GM12878 (cell line): ENCODE measurements at regions not wholly inside any gene's neighbourhood (a gene's known extent, or its start where the extent isn't known, plus 50 kb on each side); places are given as distances from the start of the nearest gene placed in this dataset.

Source experiments
- ATAC-seq: fragments of 200-7000 bp; cut with Tn5 transposase; 3 replicates; pipeline ENCODE4 v1.9.1; 2020; ENCODE audit warnings: mild to moderate bottlenecking, moderate library complexity
- BruUV-seq: library from RNA; stranded (reverse); fragments of 400-500 nt; replicated peaks from 2 replicates; lab custom pipeline; 2021; lab: Mats Ljungman, UMichigan
- CTCF ChIA-PET: fragments of 300-600 bp; sonication (Branson Sonifier 250); formaldehyde crosslinking; extraction: SDS; loops from one replicate; lab custom pipeline; 2021; ENCODE audit warnings: inconsistent platforms; lab: Yijun Ruan, JAX
- POLR2A ChIA-PET: fragments of 350-600 bp; formaldehyde crosslinking; extraction: SDS; loops from one replicate; lab custom pipeline; 2021; ENCODE audit warnings: inconsistent platforms; lab: Charles Lee
- RAD21 ChIA-PET: fragments of 300-600 bp; sonication (Branson Sonifier 250); formaldehyde crosslinking; loops from one replicate; lab custom pipeline; 2023; ENCODE audit warnings: antibody characterized with exemption; ENCODE audit not compliant: unreplicated experiment; lab: Charles Lee
- SMC1A ChIA-PET: fragments of 300-600 bp; sonication (Branson Sonifier 250); formaldehyde crosslinking; loops from one replicate; lab custom pipeline; 2023; ENCODE audit not compliant: unreplicated experiment, uncharacterized antibody; lab: Charles Lee
- DNase-seq: peaks from one replicate; pipeline ENCODE4 v3.0.0-alpha.2; 2011; ENCODE audit warnings: low read depth, low spot score
- FAIRE-seq: peaks from 3 replicates; lab custom pipeline; 2011; peaks lifted over from hg19 to GRCh38; lab: Jason Lieb, UNC
- H2AFZ ChIP-seq: 2 replicates; pipeline ENCODE4 v1.6.0; 2011; ENCODE audit warnings: low read depth, low read length, control low read depth; ENCODE audit not compliant: control insufficient read depth
- H3K27ac ChIP-seq: 2 replicates; pipeline ENCODE4 v1.5.1; 2011; ENCODE audit warnings: control low read depth; ENCODE audit not compliant: control insufficient read depth, insufficient read depth
- H3K27me3 ChIP-seq, 2 experiments: replicated peaks in 1 of 2; 2 replicates each; pipeline versions ENCODE4 v1.6.0 to v1.6.1; 2011; ENCODE audit warnings: low read length in 1 of 2; ENCODE audit not compliant: control insufficient read depth in 2 of 2, insufficient read depth in 2 of 2
- H3K36me3 ChIP-seq, 2 experiments: 2 replicates each; pipeline ENCODE4 v1.5.1; 2011; ENCODE audit warnings: low read length in 1 of 2; ENCODE audit not compliant: control insufficient read depth in 2 of 2, insufficient read depth in 2 of 2
- H3K4me1 ChIP-seq: 2 replicates; pipeline ENCODE4 v1.6.1; 2011; ENCODE audit warnings: mild to moderate bottlenecking, low read length, moderate library complexity, mixed read lengths; ENCODE audit not compliant: control insufficient read depth, insufficient read depth
- H3K4me2 ChIP-seq: 2 replicates; pipeline ENCODE4 v1.6.0; 2011; ENCODE audit warnings: control low read depth; ENCODE audit not compliant: control insufficient read depth, insufficient read depth
- H3K4me3 ChIP-seq: fragments of 200-600 bp; sonication (generic); 2 replicates; pipeline ENCODE4 v1.5.1; 2016
- H3K79me2 ChIP-seq: 2 replicates; pipeline ENCODE4 v1.6.0; 2011; ENCODE audit warnings: low read length; ENCODE audit not compliant: control insufficient read depth, insufficient read depth
- H3K9ac ChIP-seq: 2 replicates; pipeline ENCODE4 v1.8.0; 2011; ENCODE audit warnings: low read length, control low read depth, mixed read lengths; ENCODE audit not compliant: control insufficient read depth, insufficient read depth
- H3K9me3 ChIP-seq: replicated peaks from 3 replicates; pipeline ENCODE4 v1.5.1; 2011; ENCODE audit warnings: mild to moderate bottlenecking, low read length; ENCODE audit not compliant: control insufficient read depth, insufficient read depth
- H4K20me1 ChIP-seq: 2 replicates; pipeline ENCODE4 v1.6.0; 2011; ENCODE audit not compliant: control insufficient read depth, insufficient read depth
- EP300 ChIP-seq, 2 experiments: fragments of 150-350 bp in 1 of 2; IDR thresholded peaks; 2 replicates each; pipeline ENCODE4 v1.6.1; 2011 to 2012; ENCODE audit warnings: low read depth in 2 of 2, low read length in 2 of 2, borderline replicate concordance in 1 of 2, improper control_type of control experiment in 1 of 2, inconsistent platforms in 1 of 2; ENCODE audit not compliant: control insufficient read depth in 1 of 2
- PAX5 ChIP-seq: IDR thresholded peaks from 2 replicates; pipeline ENCODE4 v1.6.1; 2011; ENCODE audit warnings: low read depth, low read length, borderline replicate concordance
- POLR2AphosphoS5 ChIP-seq: IDR thresholded peaks from 2 replicates; pipeline ENCODE4 v1.6.1; 2011; ENCODE audit warnings: mild to moderate bottlenecking, low read length, inconsistent platforms
- SUZ12 ChIP-seq: fragments of 200-600 bp; sonication (generic); IDR thresholded peaks from one replicate; pipeline ENCODE4 v1.6.1; 2018; ENCODE audit warnings: antibody characterized with exemption, mild to moderate bottlenecking; ENCODE audit not compliant: unreplicated experiment
- WGBS: methylation state at CpG from one replicate; pipeline ENCODE4 v1.1.6; 2016; ENCODE audit warnings: low lambda C conversion rate; ENCODE audit not compliant: insufficient replicate concordance, insufficient coverage; ENCODE audit errors: missing lambda C conversion rate; 5-methylcytosine and 5-hydroxymethylcytosine counted together
- in situ Hi-C: fragments of 300-500 bp; cut with MboI; formaldehyde crosslinking; loops from 9 replicates; pipeline ENCODE4 v1.14.3; 2018; ENCODE audit warnings: mixed read lengths
- intact Hi-C: fragments of 100-400 bp; cut with micrococcal nuclease; formaldehyde crosslinking; loops from one replicate; pipeline ENCODE4 v1.14.2; 2022; ENCODE audit not compliant: unreplicated experiment

GRCh38 chr17:77492446-77493237 lies 351.9 kb downstream of the SEC14L1 start:
- POLR2A ChIA-PET: no interaction called here
- no peak overlapping the region for H3K4me3 ChIP-seq
- H3K27ac ChIP-seq: no peak overlapping the region
- no peak overlapping the region for H3K4me2 ChIP-seq
- H3K4me1 ChIP-seq: peaks cover 16% of the 10 kb centered on the region
- SMC1A ChIA-PET: interaction anchor here (1.2 to 2.4 kb wide), 3 partner anchors 30 to 62 kb away, joined by 3 to 12 read pairs (median 8); no protein-coding TSS in a partner anchor
- in situ Hi-C loops (loop anchor here (5.0 kb wide), 2 partner anchors 65 to 165 kb away; no protein-coding TSS in a partner anchor), intact Hi-C loops (no loop called here)
- H3K79me2 ChIP-seq: no peaks in the 10 kb centered on the region
- RAD21 ChIA-PET: interaction anchor here (0.6 to 2.7 kb wide), 2 partner anchors 52 to 351 kb away, joined by 3 to 11 read pairs; no protein-coding TSS in a partner anchor
- H3K27me3 ChIP-seq: no peaks in the 10 kb centered on the region
- H2AFZ ChIP-seq: no peak overlapping the region
- CTCF ChIA-PET: interaction anchor here (0.9 to 4.6 kb wide), 4 partner anchors 52 to 161 kb away, joined by 3 to 45 read pairs (median 3); no protein-coding TSS in a partner anchor
- H3K36me3 ChIP-seq: peaks cover 34 to 72% of the 10 kb centered on the region in 2 experiments
- TF ChIP-seq EP300 (IDR thresholded peaks at IDR 0.05; ENCODE audit: borderline replicate concordance in 1 of 2, control insufficient read depth in 1 of 2, low read depth in 2 of 2, low read length in 2 of 2) (no peak), PAX5 (0 out of 2 replicates have a peak, but pooled peaks have one; percentile 10)
- H3K9me3 ChIP-seq: no peaks in the 10 kb centered on the region
- H3K9ac ChIP-seq: no peak overlapping the region
- WGBS: 82% methylated on average over 23 of the region's 23 CpGs
- FAIRE-seq (no peak), ATAC-seq (no peak), DNase-seq (no peak)
- no TSS peak for BruUV-seq
- H4K20me1 ChIP-seq: no peaks in the 10 kb centered on the region

GRCh38 chr17:77493238-77493820 lies 352.6 kb downstream of the SEC14L1 start:
- no peak overlapping the region for H3K4me2 ChIP-seq
- RAD21 ChIA-PET: interaction anchor here (1.8 to 2.7 kb wide), 2 partner anchors 41 to 52 kb away, joined by 4 to 11 read pairs; no protein-coding TSS in a partner anchor
- ATAC-seq (no peak), DNase-seq (no peak)
- no peak overlapping the region for H3K4me3 ChIP-seq
- intact Hi-C loops: no loop called here
- H3K9me3 ChIP-seq: no peaks in the 10 kb centered on the region
- TF ChIP-seq POLR2AphosphoS5 (peak; percentile 36; the same call in 1 of the 2 replicates), SUZ12 (no peak)
- TF ChIP-seq, all 136 proteins: peak for 1
- H4K20me1 ChIP-seq: no peaks in the 10 kb centered on the region
- WGBS: 81% methylated on average over 10 of the region's 11 CpGs
- SMC1A ChIA-PET: interaction anchor here (1.2 to 2.4 kb wide), 3 partner anchors 31 to 63 kb away, joined by 3 to 12 read pairs (median 8); no protein-coding TSS in a partner anchor
- no peak overlapping the region for H3K9ac ChIP-seq
- no peaks in the 10 kb centered on the region for H3K79me2 ChIP-seq
- in situ Hi-C loops: loop anchor here (5.0 kb wide), 2 partner anchors 66 to 166 kb away; no protein-coding TSS in a partner anchor
- CTCF ChIA-PET: interaction anchor here (1.1 to 4.6 kb wide), 3 partner anchors 52 to 162 kb away, joined by 3 to 45 read pairs (median 3); no protein-coding TSS in a partner anchor
- H3K4me1 ChIP-seq: peaks cover 16% of the 10 kb centered on the region
- H3K27me3 ChIP-seq: no peaks in the 10 kb centered on the region
- no TSS peak for BruUV-seq
- POLR2A ChIA-PET: no interaction called here
- FAIRE-seq: no peak
- no peak overlapping the region for H3K27ac ChIP-seq
- peaks cover 34 to 68% of the 10 kb centered on the region in 2 experiments for H3K36me3 ChIP-seq
- H2AFZ ChIP-seq: no peak overlapping the region
